GM12865 (cell line): ENCODE measurements at regions not wholly inside any gene's neighbourhood (a gene's known extent, or its start where the extent isn't known, plus 50 kb on each side); places are given as distances from the start of the nearest gene placed in this dataset.

Source experiments
- DNase-seq: peaks from one replicate; pipeline ENCODE4 v3.0.0; 2010; ENCODE audit warnings: low read depth
- H3K4me3 ChIP-seq: 2 replicates; pipeline ENCODE4 v1.5.1; 2011; ENCODE audit warnings: mild to moderate bottlenecking, low read depth, low read length, control low read depth
- TF ChIP-seq, protein P1 (sequence below): IDR thresholded peaks from 2 replicates; pipeline ENCODE4 v1.5.1; 2011; ENCODE audit warnings: low read length, control low read depth, low read depth, inconsistent platforms; ENCODE audit not compliant: insufficient read depth; ENCODE audit errors: missing control alignments

DNA sequence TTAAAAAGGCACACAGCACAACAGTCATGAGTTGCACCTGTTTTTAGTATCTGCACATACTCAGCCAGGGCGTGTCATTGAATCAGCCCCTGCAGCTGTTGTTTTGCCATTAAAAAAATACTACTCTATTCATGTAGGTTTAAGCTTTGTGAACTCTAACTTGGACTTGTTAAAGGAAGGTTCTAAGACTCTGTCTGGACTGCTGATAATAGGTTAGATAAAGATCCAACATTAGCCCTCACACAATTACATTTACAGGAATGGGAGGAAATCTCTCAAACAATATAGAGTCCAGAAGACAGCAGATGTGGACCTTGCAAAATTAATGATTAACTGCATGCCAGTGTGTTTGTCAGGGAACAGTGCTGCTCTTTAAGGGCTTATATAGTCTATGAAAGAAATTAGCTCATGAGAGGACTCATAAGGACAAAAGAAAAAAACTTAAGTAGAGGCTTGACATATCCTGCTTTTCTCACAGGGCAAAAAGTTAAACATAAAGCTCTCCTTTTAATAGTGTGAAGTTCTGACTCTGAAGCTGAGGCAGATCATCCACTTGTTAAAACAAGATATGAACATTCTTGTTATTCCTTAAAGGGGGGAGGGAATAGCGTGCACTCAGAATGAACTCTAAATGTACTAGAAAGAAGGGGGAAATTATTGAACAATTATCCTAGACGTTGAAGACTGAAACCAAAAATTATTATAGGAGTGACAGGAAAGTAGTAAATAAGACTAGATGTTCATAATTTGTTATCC is 243.6 kb downstream of the NDFIP2 start:
- H3K4me3 ChIP-seq, result no peak overlapping the region
- DNase-seq, result no peak
- TF ChIP-seq, protein P1, sequence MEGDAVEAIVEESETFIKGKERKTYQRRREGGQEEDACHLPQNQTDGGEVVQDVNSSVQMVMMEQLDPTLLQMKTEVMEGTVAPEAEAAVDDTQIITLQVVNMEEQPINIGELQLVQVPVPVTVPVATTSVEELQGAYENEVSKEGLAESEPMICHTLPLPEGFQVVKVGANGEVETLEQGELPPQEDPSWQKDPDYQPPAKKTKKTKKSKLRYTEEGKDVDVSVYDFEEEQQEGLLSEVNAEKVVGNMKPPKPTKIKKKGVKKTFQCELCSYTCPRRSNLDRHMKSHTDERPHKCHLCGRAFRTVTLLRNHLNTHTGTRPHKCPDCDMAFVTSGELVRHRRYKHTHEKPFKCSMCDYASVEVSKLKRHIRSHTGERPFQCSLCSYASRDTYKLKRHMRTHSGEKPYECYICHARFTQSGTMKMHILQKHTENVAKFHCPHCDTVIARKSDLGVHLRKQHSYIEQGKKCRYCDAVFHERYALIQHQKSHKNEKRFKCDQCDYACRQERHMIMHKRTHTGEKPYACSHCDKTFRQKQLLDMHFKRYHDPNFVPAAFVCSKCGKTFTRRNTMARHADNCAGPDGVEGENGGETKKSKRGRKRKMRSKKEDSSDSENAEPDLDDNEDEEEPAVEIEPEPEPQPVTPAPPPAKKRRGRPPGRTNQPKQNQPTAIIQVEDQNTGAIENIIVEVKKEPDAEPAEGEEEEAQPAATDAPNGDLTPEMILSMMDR, result no peak

DNA sequence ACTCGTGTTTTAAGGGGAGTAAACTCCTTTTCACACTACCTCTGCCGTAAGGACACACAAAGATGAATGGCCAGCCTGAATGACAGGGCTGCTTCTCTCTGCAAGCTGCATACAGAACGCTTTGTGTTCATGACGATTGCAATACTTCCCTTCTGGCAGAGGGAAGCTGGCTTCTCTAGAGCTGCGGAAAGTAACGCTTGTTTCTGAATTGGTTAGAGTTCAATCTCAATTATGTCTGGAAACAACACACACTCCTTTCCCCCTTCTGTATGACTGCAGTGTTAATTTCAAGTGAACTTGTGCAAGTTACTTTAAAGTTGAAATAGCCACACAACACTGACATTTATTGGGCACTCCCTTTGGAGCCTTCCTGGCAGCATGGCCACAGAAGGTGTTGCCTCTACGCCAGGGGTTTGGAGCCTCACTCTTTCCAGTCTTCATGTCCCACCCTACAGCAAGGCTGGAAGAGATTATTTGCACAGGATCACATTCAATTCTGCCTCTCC is 242.6 kb downstream of the NDFIP2 start:
- H3K4me3 ChIP-seq, result no peak overlapping the region
- DNase-seq, result no peak
- TF ChIP-seq, protein P1, result no peak

GRCh38 chr13:79722885-79723445 is 242.0 kb downstream of the NDFIP2 start:
- no peak overlapping the region for H3K4me3 ChIP-seq
- TF ChIP-seq, protein P1, result no peak
- no peak for DNase-seq

- DNase-seq, result no peak
- no peak overlapping the region for H3K4me3 ChIP-seq
- TF ChIP-seq, protein P1, result no peak
These were observed 235.2 kb downstream of the NDFIP2 start for GRCh38 chr13:79716191-79716590.

- no peak overlapping the region for H3K4me3 ChIP-seq
- TF ChIP-seq, protein P1, result no peak
- DNase-seq, result no peak
These were observed 230.7 kb downstream of the NDFIP2 start for GRCh38 chr13:79711631-79712030.

DNA sequence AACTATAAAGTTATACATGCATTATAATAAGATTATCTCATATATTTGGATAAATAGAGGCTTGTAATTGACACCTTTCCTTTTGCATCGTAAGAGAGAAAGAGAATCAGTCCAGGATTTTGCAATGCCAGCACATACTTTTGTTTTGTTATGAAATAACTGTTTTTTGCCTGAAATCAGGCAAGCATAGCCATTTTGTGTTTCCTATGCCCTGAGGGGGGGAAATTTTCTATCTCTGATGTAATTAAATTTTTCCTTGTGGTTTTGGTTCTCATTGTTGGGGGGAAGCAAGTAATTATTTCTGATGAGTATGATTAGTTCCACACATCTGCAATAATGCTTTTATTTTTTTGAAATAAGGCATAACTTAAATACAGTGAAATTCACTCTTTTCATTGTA is 229.4 kb downstream of the NDFIP2 start:
- no peak for DNase-seq
- H3K4me3 ChIP-seq, result no peak overlapping the region
- TF ChIP-seq, protein P1, result no peak
